ENCODE measurements at regions not wholly inside any gene's neighbourhood (a gene's known extent, or its start where the extent isn't known, plus 50 kb on each side); places are given as distances from the start of the nearest gene placed in this dataset.
A peak's percentile ranks its signal among the peaks of the same experiment; 100 is the strongest.

DNA sequence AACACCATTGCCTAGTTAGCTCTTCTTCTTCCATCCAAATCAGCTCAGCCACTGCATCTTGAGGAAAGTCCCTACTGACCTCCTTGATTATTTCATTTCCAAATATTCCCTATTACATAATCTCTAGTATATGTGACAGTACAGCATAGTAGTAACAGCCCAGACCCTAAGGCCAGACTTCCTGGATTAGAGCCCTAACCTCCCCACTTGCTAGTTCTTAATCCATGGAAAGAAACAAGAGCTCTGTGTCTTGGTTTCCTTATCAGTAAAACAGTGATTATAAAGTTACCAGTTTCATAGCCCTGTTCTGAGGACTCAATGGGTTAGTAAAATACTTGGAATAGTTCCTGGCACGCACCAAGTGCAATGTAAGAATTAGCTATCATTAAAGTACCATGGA, 153.0 kb downstream of the RAP2A start:
- no peak for TF ChIP-seq CTCF (IDR thresholded peaks at IDR 0.05; ENCODE audit: unreplicated experiment)
- no peak overlapping the region for H3K27ac Mint-ChIP-seq (ENCODE audit: low read depth, unreplicated experiment)
- H3K4me3 Mint-ChIP-seq (ENCODE audit: unreplicated experiment): no peak overlapping the region
- no peaks in the 10 kb centered on the region for H3K27me3 Mint-ChIP-seq (ENCODE audit: insufficient read depth, unreplicated experiment)
- H3K4me1 Mint-ChIP-seq (ENCODE audit: insufficient read depth, unreplicated experiment): no peaks in the 10 kb centered on the region
- DNase-seq (ENCODE audit: unreplicated experiment): no peak
- BruUV-seq (replicated peaks): no TSS peak
- intact Hi-C loops (cut with micrococcal nuclease): no loop called here
- no peaks in the 10 kb centered on the region for H3K9me3 Mint-ChIP-seq (ENCODE audit: unreplicated experiment)
- POLR2A ChIA-PET: interaction anchor here (0.8 to 1.5 kb wide), 2 partner anchors 13 to 38 kb away, joined by 3 to 7 read pairs; no protein-coding TSS in a partner anchor
- no peaks in the 10 kb centered on the region for H3K36me3 Mint-ChIP-seq (ENCODE audit: insufficient read depth, unreplicated experiment)
- CTCF ChIA-PET: interaction anchor here (0.6 to 1.7 kb wide), 4 partner anchors 13 to 568 kb away, joined by 3 to 4 read pairs (median 4); no protein-coding TSS in a partner anchor

DNA sequence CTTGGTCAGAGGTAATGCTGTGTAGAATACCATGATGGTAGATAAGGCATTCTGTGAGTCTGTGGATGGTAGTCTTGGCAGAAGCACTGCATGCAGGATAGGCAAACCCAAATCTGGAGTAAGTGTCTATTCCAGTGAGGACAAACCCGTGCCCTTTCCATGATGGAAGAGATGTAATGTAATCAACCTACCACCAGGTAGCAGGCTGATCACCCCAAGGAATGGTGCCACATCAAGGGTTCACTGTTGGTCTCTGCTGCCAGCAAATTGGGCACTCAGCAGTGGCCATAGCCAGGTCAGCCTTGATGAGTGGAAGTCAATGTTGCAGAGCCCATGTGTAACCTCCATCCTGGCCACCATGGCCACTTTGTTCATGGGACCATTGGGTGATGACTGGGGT, 155.0 kb downstream of the RAP2A start:
- peak; percentile 27 for DNase-seq (ENCODE audit: unreplicated experiment)
- H3K9me3 Mint-ChIP-seq (ENCODE audit: unreplicated experiment): no peaks in the 10 kb centered on the region
- TF ChIP-seq CTCF (IDR thresholded peaks at IDR 0.05; ENCODE audit: unreplicated experiment): no peak
- BruUV-seq (replicated peaks): no TSS peak
- CTCF ChIA-PET: interaction anchor here (0.7 kb wide), 1 partner anchor 251 kb away, joined by 4 read pairs; no protein-coding TSS in a partner anchor
- POLR2A ChIA-PET: no interaction called here
- no peaks in the 10 kb centered on the region for H3K36me3 Mint-ChIP-seq (ENCODE audit: insufficient read depth, unreplicated experiment)
- intact Hi-C loops (cut with micrococcal nuclease): no loop called here
- H3K4me1 Mint-ChIP-seq (ENCODE audit: insufficient read depth, unreplicated experiment): no peaks in the 10 kb centered on the region
- H3K27ac Mint-ChIP-seq (ENCODE audit: low read depth, unreplicated experiment): no peak overlapping the region
- no peaks in the 10 kb centered on the region for H3K27me3 Mint-ChIP-seq (ENCODE audit: insufficient read depth, unreplicated experiment)
- no peak overlapping the region for H3K4me3 Mint-ChIP-seq (ENCODE audit: unreplicated experiment)

DNA sequence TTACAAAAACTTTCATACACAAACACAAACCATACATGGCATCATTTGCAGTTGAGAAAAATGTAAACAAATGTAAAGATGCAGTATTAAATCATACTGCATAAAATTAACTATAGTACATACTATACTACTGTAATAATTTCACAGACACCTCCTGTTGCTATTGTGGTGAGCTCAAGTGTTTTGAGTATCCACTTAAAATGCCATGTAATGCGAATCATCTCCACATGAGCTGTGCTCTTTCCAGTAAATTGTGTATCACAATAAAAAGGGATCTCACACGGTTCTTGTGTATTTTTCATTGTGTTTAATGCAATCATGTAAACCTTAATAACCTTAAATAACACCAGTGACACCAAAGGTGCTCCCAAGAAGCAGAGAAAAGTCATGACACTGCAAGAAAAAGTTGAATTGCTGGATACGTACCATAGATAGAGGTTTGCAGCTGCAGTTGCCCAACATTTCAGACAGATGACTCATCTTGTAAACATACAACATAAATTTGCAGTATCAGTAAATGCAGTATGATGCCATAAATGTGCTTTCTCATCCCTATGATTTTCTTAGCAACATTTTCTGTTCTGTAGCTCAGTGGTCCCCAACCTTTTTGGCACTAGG, 166.6 kb downstream of the RAP2A start:
- POLR2A ChIA-PET: interaction anchor here (0.6 to 1.4 kb wide), 4 partner anchors 14 to 1634 kb away, joined by 3 to 11 read pairs (median 5); partner anchors contain the start of gene RAP2A
- no TSS peak for BruUV-seq (replicated peaks)
- intact Hi-C loops (cut with micrococcal nuclease): no loop called here
- Mint-ChIP-seq H3K9me3 (ENCODE audit: unreplicated experiment) (peaks cover 9% of the 10 kb centered on the region), H3K36me3 (ENCODE audit: insufficient read depth, unreplicated experiment) (no peaks in the 10 kb centered on the region), H3K27ac (ENCODE audit: low read depth, unreplicated experiment) (no peak overlapping the region), H3K4me1 (ENCODE audit: insufficient read depth, unreplicated experiment) (no peaks in the 10 kb centered on the region), H3K27me3 (ENCODE audit: insufficient read depth, unreplicated experiment) (no peaks in the 10 kb centered on the region), H3K4me3 (ENCODE audit: unreplicated experiment) (no peak overlapping the region)
- TF ChIP-seq CTCF (IDR thresholded peaks at IDR 0.05; ENCODE audit: unreplicated experiment): no peak
- peak; percentile 83 for DNase-seq (ENCODE audit: unreplicated experiment)
- CTCF ChIA-PET: interaction anchor here (0.6 to 1.0 kb wide), 3 partner anchors 14 to 616 kb away, joined by 3 read pairs; no protein-coding TSS in a partner anchor

DNA sequence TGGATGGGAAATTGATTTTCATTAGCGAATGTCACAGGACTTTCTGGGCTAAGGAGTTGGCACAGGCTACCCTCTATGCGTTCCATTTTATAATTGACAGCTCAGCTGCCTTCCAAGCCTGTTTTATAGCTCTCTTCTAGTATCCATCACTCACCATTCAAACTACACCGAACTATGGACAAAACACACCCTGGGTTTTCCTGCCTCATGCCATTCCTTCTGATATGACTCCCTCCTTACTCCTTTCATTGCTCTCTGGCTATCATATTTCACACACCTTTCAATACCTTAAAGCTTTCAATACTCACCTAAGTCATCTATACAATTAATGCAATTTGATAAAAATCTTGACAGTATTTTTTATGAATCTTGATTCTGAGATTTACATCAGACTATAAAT, 181.3 kb downstream of the RAP2A start:
- DNase-seq (ENCODE audit: unreplicated experiment): no peak
- ChIA-PET CTCF (interaction anchor here (1.2 kb wide), 1 partner anchor 11 kb away, joined by 5 read pairs; no protein-coding TSS in a partner anchor), POLR2A (interaction anchor here (0.8 kb wide), 1 partner anchor 152 kb away, joined by 3 read pairs; no protein-coding TSS in a partner anchor)
- Mint-ChIP-seq H3K36me3 (ENCODE audit: insufficient read depth, unreplicated experiment) (no peaks in the 10 kb centered on the region), H3K27ac (ENCODE audit: low read depth, unreplicated experiment) (no peak overlapping the region), H3K27me3 (ENCODE audit: insufficient read depth, unreplicated experiment) (peaks cover 34% of the 10 kb centered on the region), H3K9me3 (ENCODE audit: unreplicated experiment) (peaks cover 7% of the 10 kb centered on the region), H3K4me1 (ENCODE audit: insufficient read depth, unreplicated experiment) (no peaks in the 10 kb centered on the region), H3K4me3 (ENCODE audit: unreplicated experiment) (no peak overlapping the region)
- no peak for TF ChIP-seq CTCF (IDR thresholded peaks at IDR 0.05; ENCODE audit: unreplicated experiment)
- intact Hi-C loops (cut with micrococcal nuclease): no loop called here
- no TSS peak for BruUV-seq (replicated peaks)
